Upper lobe of left lung (tissue), 6 donors: ENCODE measurements at regions not wholly inside any gene's neighbourhood (a gene's known extent, or its start where the extent isn't known, plus 50 kb on each side); places are given as distances from the start of the nearest gene placed in this dataset.
"Not testable (repeated sequence)": the region's sequence is repeated elsewhere in the genome, so short reads cannot be mapped to it uniquely, and the experiment has no call there.

ENCODE experiments used
- ATAC-seq, 2 donors: fragments of 200-7000 bp; cut with Tn5 transposase; one replicate each; pipeline ENCODE4 v1.9.1; 2022; ENCODE audit warnings: mild to moderate bottlenecking in 2 of 2, moderate library complexity in 2 of 2; ENCODE audit not compliant: low FRiP score in 2 of 2
- DNase-seq, 2 donors: peaks; one replicate each; pipeline ENCODE4 v3.0.0-alpha.2; 2019 to 2020
- H3K27ac ChIP-seq, 4 donors: fragments of 200-600 bp; sonication (generic); one replicate each; pipeline ENCODE4 v1.5.1; 2016 to 2019
- H3K27me3 ChIP-seq, 4 donors: fragments of 200-600 bp; sonication (generic); one replicate each; pipeline ENCODE4 v1.5.1; 2017 to 2019
- H3K36me3 ChIP-seq, 4 donors: fragments of 200-600 bp; sonication (generic); one replicate each; pipeline ENCODE4 v1.5.1; 2016 to 2019
- H3K4me1 ChIP-seq, 4 donors: fragments of 200-600 bp; sonication (generic); one replicate each; pipeline ENCODE4 v1.5.1; 2018 to 2019
- H3K4me3 ChIP-seq, 4 donors: fragments of 200-600 bp; sonication (generic); one replicate each; pipeline ENCODE4 v1.5.1; 2017 to 2019; ENCODE audit warnings: mild to moderate bottlenecking in 2 of 4, moderate library complexity in 1 of 4
- H3K9me3 ChIP-seq, 4 donors: fragments of 200-600 bp; sonication (generic); one replicate each; pipeline ENCODE4 v1.5.1; 2018 to 2019
- CTCF ChIP-seq, 6 experiments: fragments of 450-650 bp in 4 of 6; fragments of 200-600 bp in 2 of 6; sonication (generic) in 2 of 6; IDR thresholded peaks; one replicate each; pipeline ENCODE4 v1.5.1; 2016 to 2019; ENCODE audit warnings: antibody characterized with exemption in 6 of 6
- EP300 ChIP-seq, 4 donors: sonication (generic); formaldehyde crosslinking; IDR thresholded peaks; one replicate each; pipeline ENCODE4 v1.5.1; 2017; ENCODE audit warnings: antibody characterized with exemption in 4 of 4, control low read depth in 2 of 4
- POLR2A ChIP-seq, 4 donors: fragments of 450-650 bp; IDR thresholded peaks; one replicate each; pipeline ENCODE4 v1.5.1; 2016 to 2017; ENCODE audit warnings: antibody characterized with exemption in 4 of 4, mild to moderate bottlenecking in 2 of 4
- POLR2AphosphoS5 ChIP-seq, 2 donors: sonication (generic); formaldehyde crosslinking; IDR thresholded peaks; one replicate each; pipeline ENCODE4 v1.5.1; 2017; ENCODE audit warnings: antibody characterized with exemption in 2 of 2
- WGBS, 2 donors: methylation state at CpG; one replicate each; pipeline ENCODE4 v1.1.5; 2017 to 2018; 5-methylcytosine and 5-hydroxymethylcytosine counted together
- donor health status: DM: no; HTN: no; CAD: no; lungs with moderate emphysema.
- donor health status: DM: no; HTN: yes; CAD: no; lungs with severe emphysema.

- 77 to 80% methylated on average over 3 of the region's 3 CpGs for WGBS, 2 donors
- H3K27ac ChIP-seq: peak overlapping the region in 2 of 4 donors; percentile 30 to 61
- DNase-seq (no peak), ATAC-seq (no peak)
- no peak overlapping the region for H3K4me3 ChIP-seq
- H3K36me3 ChIP-seq: no peaks in the 10 kb centered on the region
- no peaks in the 10 kb centered on the region for H3K9me3 ChIP-seq
- peaks cover 0 to 19% (median 9%) of the 10 kb centered on the region in 4 donors for H3K4me1 ChIP-seq
- no peaks in the 10 kb centered on the region for H3K27me3 ChIP-seq
- TF ChIP-seq EP300 (IDR thresholded peaks at IDR 0.05) (no peak), POLR2AphosphoS5 (IDR thresholded peaks at IDR 0.05) (no peak), CTCF (IDR thresholded peaks at IDR 0.05) (no peak), POLR2A (IDR thresholded peaks at IDR 0.05) (no peak)
Observed at GRCh38 chr2:113357071-113357470, 78.3 kb upstream of the PAX8 start.

GRCh38 chr2:113356284-113356683, 77.6 kb upstream of the PAX8 start:
- 71 to 84% methylated on average over 5 of the region's 5 CpGs for WGBS, 2 donors
- H3K4me1 ChIP-seq: peaks cover 0 to 17% (median 7%) of the 10 kb centered on the region in 4 donors
- ATAC-seq: peak; percentile 41 to 84

GRCh38 chr2:113355339-113356015, 76.8 kb upstream of the PAX8 start:
- ATAC-seq (peak; percentile 34 to 50), DNase-seq (peak in 1 of 2 donors; percentile 45)
- 46 to 65% methylated on average over 8 of the region's 8 CpGs for WGBS, 2 donors
- Histone ChIP-seq H3K4me1 (peaks cover 0 to 14% (median 6%) of the 10 kb centered on the region in 4 donors), H3K27ac (peak overlapping the region; percentile 57 to 78 (median 74))
- H3K4me3 ChIP-seq, H3K27me3 ChIP-seq, H3K9me3 ChIP-seq, H3K36me3 ChIP-seq: not testable (repeated sequence)

More at GRCh38 chr2:113356284-113356683, 77.6 kb upstream of the PAX8 start:
- peak in 2 of 4 donors; percentile 35 to 67 for TF ChIP-seq EP300 (IDR thresholded peaks at IDR 0.05)
- not testable (repeated sequence) for H3K36me3 ChIP-seq, DNase-seq, H3K27me3 ChIP-seq, H3K9me3 ChIP-seq, H3K4me3 ChIP-seq
- peak overlapping the region; percentile 57 to 78 (median 74) for H3K27ac ChIP-seq

GRCh38 chr2:113351375-113352355, 72.9 kb upstream of the PAX8 start:
- no peaks in the 10 kb centered on the region for H3K36me3 ChIP-seq
- no peak for TF ChIP-seq CTCF (IDR thresholded peaks at IDR 0.05)
- H3K27me3 ChIP-seq: no peaks in the 10 kb centered on the region
- no peak overlapping the region for H3K4me3 ChIP-seq
- no peaks in the 10 kb centered on the region for H3K9me3 ChIP-seq
- DNase-seq (no peak), ATAC-seq (no peak)
- no peak overlapping the region for H3K27ac ChIP-seq
- WGBS, 2 donors: 66 to 73% methylated on average over 8 of the region's 8 CpGs
- peaks cover 0 to 14% (median 4%) of the 10 kb centered on the region in 4 donors for H3K4me1 ChIP-seq

- not testable (repeated sequence) for ATAC-seq, H3K36me3 ChIP-seq, H3K9me3 ChIP-seq, H3K27me3 ChIP-seq, DNase-seq, H3K4me1 ChIP-seq, H3K27ac ChIP-seq, H3K4me3 ChIP-seq
- 94 to 100% methylated on average over 1 of the region's 1 CpG for whole genome bisulfite sequencing, 2 donors
Observed at GRCh38 chr2:113343800-113344199, 65.1 kb upstream of the PAX8 start.

GRCh38 chr2:113342650-113343049, 63.9 kb upstream of the PAX8 start:
- H3K36me3 ChIP-seq: no peaks in the 10 kb centered on the region
- ATAC-seq (peak; percentile 49 to 82), DNase-seq (peak in 1 of 2 donors; percentile 49)
- H3K4me3 ChIP-seq: no peak overlapping the region
- no peaks in the 10 kb centered on the region for H3K27me3 ChIP-seq
- no peak overlapping the region for H3K27ac ChIP-seq
- no peaks in the 10 kb centered on the region for H3K4me1 ChIP-seq
- no peak for TF ChIP-seq POLR2A (IDR thresholded peaks at IDR 0.05)
- no peak for TF ChIP-seq POLR2AphosphoS5 (IDR thresholded peaks at IDR 0.05)
- TF ChIP-seq EP300 (IDR thresholded peaks at IDR 0.05): no peak
- TF ChIP-seq CTCF (IDR thresholded peaks at IDR 0.05): no peak
- no peaks in the 10 kb centered on the region for H3K9me3 ChIP-seq
- WGBS, 2 donors: 53 to 55% methylated on average over 9 of the region's 9 CpGs

GRCh38 chr2:113341870-113342253, 63.1 kb upstream of the PAX8 start:
- not testable (repeated sequence) for DNase-seq, H3K27ac ChIP-seq, H3K4me1 ChIP-seq, ATAC-seq, H3K9me3 ChIP-seq, H3K36me3 ChIP-seq, H3K27me3 ChIP-seq, H3K4me3 ChIP-seq
- 81 to 84% methylated on average over 3 of the region's 3 CpGs for WGBS, 2 donors
